Nephron progenitor cell (in vitro differentiated cells): ENCODE measurements at regions not wholly inside any gene's neighbourhood (a gene's known extent, or its start where the extent isn't known, plus 50 kb on each side); places are given as distances from the start of the nearest gene placed in this dataset.

ENCODE experiments used
- DNase-seq: peaks from one replicate; pipeline ENCODE4 v3.0.0; 2021
- H3K27ac Mint-ChIP-seq: 2 replicates; pipeline ENCODE4 v1.8.0; 2021; ENCODE audit warnings: mild to moderate bottlenecking, moderate library complexity, mixed read lengths
- H3K27me3 Mint-ChIP-seq: 2 replicates; pipeline ENCODE4 v1.8.0; 2021; ENCODE audit warnings: mild to moderate bottlenecking, low read depth, mixed read lengths; ENCODE audit not compliant: poor library complexity
- H3K36me3 Mint-ChIP-seq: 2 replicates; pipeline ENCODE4 v1.8.0; 2021; ENCODE audit warnings: low read depth, mixed read lengths
- H3K4me1 Mint-ChIP-seq: 2 replicates; pipeline ENCODE4 v1.8.0; 2021; ENCODE audit warnings: mixed read lengths
- H3K4me3 Mint-ChIP-seq: 2 replicates; pipeline ENCODE4 v1.8.0; 2021; ENCODE audit warnings: mild to moderate bottlenecking, moderate library complexity, mixed read lengths
- H3K9me3 Mint-ChIP-seq: 2 replicates; pipeline ENCODE4 v1.8.0; 2021; ENCODE audit warnings: mild to moderate bottlenecking, moderate library complexity, mixed read lengths
- TF ChIP-seq, protein P1 (sequence below): fragments of 200-600 bp; sonication (generic); IDR thresholded peaks from 2 replicates; pipeline ENCODE4 v1.5.0; 2021; ENCODE audit warnings: antibody characterized with exemption

DNA sequence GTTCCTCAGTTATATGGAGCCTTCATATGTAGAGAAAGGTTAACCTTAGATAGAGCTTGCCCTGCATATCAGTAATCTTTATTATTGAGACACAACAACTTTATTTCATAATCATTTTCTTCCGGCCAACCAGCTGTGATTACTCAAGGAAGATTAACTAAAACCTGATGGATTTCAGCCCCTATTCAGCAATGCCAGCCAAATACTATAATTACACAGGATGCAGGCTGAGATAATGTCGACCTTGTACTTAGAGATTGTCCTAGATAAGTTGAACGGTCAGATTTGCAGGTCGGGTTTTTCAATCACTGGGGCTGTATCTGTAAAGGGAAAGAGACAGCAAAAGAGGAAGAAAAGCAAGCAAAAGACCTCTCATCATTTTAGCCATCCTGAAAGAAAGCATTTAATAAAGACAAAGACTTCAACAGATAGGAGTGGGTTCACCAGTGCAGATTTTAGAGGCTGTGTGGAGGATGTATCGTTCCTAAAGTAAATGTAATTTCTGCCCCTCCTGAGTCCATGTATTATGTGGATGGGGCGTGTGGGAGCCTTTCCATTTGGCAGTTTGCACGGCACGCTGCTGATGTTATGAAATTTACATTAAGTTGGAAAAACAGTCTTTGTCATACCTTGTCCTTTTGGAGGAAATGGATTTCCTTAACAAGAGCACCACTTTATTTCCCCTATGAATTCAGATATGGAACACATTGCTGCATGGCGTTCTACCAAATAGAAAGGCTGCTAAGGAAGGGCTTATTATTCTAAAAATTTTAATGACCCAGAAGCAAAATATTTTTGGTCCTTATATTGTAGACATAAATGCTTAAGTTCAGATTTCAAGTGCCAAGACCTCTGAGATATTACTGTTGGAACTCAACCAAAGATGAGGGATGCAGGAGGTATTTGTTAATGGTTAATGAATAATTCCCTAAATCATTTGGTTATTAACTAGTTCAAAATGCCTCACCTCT, 496.7 kb downstream of the SPRY1 start:
- DNase-seq: no peak
- Mint-ChIP-seq H3K9me3 (peaks cover 3% of the 10 kb centered on the region), H3K4me1 (peaks cover 29% of the 10 kb centered on the region), H3K27ac (no peak overlapping the region), H3K27me3 (no peaks in the 10 kb centered on the region), H3K4me3 (no peak overlapping the region), H3K36me3 (no peaks in the 10 kb centered on the region)
- TF ChIP-seq, protein P1, sequence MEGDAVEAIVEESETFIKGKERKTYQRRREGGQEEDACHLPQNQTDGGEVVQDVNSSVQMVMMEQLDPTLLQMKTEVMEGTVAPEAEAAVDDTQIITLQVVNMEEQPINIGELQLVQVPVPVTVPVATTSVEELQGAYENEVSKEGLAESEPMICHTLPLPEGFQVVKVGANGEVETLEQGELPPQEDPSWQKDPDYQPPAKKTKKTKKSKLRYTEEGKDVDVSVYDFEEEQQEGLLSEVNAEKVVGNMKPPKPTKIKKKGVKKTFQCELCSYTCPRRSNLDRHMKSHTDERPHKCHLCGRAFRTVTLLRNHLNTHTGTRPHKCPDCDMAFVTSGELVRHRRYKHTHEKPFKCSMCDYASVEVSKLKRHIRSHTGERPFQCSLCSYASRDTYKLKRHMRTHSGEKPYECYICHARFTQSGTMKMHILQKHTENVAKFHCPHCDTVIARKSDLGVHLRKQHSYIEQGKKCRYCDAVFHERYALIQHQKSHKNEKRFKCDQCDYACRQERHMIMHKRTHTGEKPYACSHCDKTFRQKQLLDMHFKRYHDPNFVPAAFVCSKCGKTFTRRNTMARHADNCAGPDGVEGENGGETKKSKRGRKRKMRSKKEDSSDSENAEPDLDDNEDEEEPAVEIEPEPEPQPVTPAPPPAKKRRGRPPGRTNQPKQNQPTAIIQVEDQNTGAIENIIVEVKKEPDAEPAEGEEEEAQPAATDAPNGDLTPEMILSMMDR: no peak

DNA sequence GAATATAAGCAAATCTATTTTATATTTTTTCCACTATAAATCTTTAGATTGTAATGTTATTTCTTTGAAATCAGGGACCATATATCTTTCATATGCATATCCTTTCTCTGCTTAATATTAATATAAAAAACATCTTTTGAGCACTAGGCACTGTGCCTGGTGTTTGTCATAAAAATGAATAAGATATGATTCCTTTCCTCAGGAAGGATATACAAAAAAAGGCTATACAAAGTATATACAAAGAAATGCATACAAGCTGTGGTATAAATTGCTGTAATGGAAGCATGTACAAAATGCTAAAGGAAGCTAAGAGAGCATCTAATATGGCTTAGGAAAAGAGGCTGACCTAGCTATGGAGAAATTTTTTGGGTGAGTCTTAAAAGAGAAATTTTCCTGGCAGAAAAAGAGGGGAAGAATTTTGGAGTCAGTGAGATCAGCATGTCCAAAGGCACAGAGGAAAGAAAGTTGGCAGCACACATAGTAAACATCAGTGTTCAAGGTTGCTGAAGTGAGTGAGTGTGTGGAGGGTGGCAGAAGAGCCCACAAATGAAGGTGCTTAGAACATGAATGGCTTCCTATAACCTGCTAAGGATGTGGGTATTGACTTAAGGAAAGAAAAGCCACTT, 500.0 kb downstream of the SPRY1 start:
- Mint-ChIP-seq H3K4me1 (peaks cover 33% of the 10 kb centered on the region), H3K4me3 (no peak overlapping the region), H3K9me3 (peaks cover 3% of the 10 kb centered on the region), H3K36me3 (no peaks in the 10 kb centered on the region), H3K27ac (no peak overlapping the region), H3K27me3 (no peaks in the 10 kb centered on the region)
- DNase-seq: no peak
- TF ChIP-seq, protein P1: no peak

DNA sequence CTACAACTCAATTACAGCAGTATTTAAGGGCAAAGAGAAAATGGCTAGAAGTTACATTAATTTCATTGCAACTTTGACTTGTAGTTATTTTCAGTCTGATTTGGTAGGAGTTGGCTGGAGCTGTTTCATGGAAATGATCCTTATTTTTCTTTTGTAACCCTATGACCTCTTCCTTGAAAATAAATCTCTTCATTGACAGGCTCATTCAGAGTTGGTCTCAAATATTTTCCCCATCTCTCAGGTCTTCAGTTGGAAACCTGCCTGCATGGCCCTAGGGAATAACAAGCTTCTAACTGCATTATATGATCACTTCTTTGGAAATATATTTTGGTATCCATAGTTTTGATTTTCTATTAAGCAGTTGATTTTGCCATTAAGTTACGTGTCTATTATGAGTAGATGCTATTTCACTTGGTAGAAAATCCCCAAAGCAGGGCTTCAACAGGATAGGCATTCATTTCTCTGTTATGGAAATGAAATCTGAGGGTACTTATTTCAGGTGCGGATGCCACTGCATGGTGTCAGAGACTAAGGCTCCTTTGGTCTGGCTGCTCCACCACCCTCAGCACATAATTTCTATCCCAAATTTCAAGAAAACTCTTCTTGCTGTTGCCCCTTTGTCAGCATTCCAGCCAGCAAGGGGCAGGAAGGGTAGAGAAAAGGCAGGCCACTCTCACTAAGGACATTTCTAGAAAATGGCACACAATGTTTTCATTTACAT, 502.5 kb downstream of the SPRY1 start:
- no peak for DNase-seq
- Mint-ChIP-seq H3K27ac (peak overlapping the region; percentile 86), H3K4me3 (no peak overlapping the region), H3K36me3 (peaks cover 12% of the 10 kb centered on the region), H3K9me3 (peaks cover 14% of the 10 kb centered on the region), H3K27me3 (no peaks in the 10 kb centered on the region), H3K4me1 (peaks cover 33% of the 10 kb centered on the region)
- TF ChIP-seq, protein P1: no peak

- Mint-ChIP-seq H3K27ac (no peak overlapping the region), H3K4me1 (peaks cover 2% of the 10 kb centered on the region), H3K4me3 (no peak overlapping the region), H3K9me3 (peaks cover 37% of the 10 kb centered on the region), H3K36me3 (peaks cover 29% of the 10 kb centered on the region), H3K27me3 (no peaks in the 10 kb centered on the region)
- DNase-seq: no peak
- TF ChIP-seq, protein P1: no peak
Measured at GRCh38 chr4:123904882-123905281, 508.3 kb downstream of the SPRY1 start.

DNA sequence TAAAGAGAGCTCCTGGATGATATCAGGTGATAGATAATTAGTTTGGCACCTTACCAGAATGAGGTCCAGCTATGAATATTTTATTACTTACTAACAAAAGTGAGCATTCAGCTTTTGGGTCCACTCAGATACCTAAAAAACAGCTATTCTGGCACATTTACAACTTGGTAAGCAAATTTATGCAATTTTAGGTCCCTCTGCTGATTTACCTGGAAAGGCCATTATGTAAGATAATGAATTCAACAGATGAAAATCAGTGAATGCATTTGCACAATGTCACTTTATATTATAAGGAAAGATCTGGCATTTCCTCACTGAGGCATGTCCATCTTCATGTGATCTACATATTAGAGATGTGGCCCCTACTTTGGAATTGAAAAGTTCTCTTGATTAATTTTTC, 517.0 kb downstream of the SPRY1 start:
- Mint-ChIP-seq H3K27ac (no peak overlapping the region), H3K36me3 (peaks cover 11% of the 10 kb centered on the region), H3K4me3 (no peak overlapping the region), H3K27me3 (no peaks in the 10 kb centered on the region), H3K9me3 (peaks cover 3% of the 10 kb centered on the region), H3K4me1 (no peaks in the 10 kb centered on the region)
- TF ChIP-seq, protein P1: no peak
- DNase-seq: no peak
